DND-41 (cell line): ENCODE measurements at regions not wholly inside any gene's neighbourhood (a gene's known extent, or its start where the extent isn't known, plus 50 kb on each side); places are given as distances from the start of the nearest gene placed in this dataset.

Source experiments
- ATAC-seq: fragments of 200-7000 bp; cut with Tn5 transposase; 3 replicates; pipeline ENCODE4 v1.9.1; 2021; ENCODE audit warnings: low read depth; ENCODE audit not compliant: insufficient read depth
- DNase-seq: peaks from one replicate; pipeline ENCODE4 v3.0.0-alpha.2; 2020
- H2AFZ ChIP-seq: 2 replicates; pipeline ENCODE4 v1.6.0; 2012; ENCODE audit warnings: low read depth, low read length
- H3K27ac ChIP-seq: 2 replicates; pipeline ENCODE4 v1.5.1; 2012; ENCODE audit warnings: low read length, inconsistent platforms
- H3K27me3 ChIP-seq: fragments of 200-600 bp; sonication (generic); 2 replicates; pipeline ENCODE4 v1.6.0; 2012; ENCODE audit warnings: low read length, mild to moderate bottlenecking, inconsistent platforms; ENCODE audit not compliant: insufficient read depth, poor library complexity
- H3K36me3 ChIP-seq: 2 replicates; pipeline ENCODE4 v1.5.1; 2012; ENCODE audit warnings: low read length, inconsistent platforms; ENCODE audit not compliant: insufficient read depth
- H3K4me1 ChIP-seq: 2 replicates; pipeline ENCODE4 v1.5.1; 2012; ENCODE audit warnings: mild to moderate bottlenecking, low read length; ENCODE audit not compliant: insufficient read depth
- H3K4me2 ChIP-seq: 2 replicates; pipeline ENCODE4 v1.6.0; 2012; ENCODE audit warnings: mild to moderate bottlenecking, moderate library complexity, low read length, inconsistent platforms; ENCODE audit not compliant: insufficient read depth
- H3K4me3 ChIP-seq, 2 experiments: fragments of 200-600 bp in 1 of 2; shearing (Covaris generic) in 1 of 2; 2 replicates each; pipeline ENCODE4 v1.5.1; 2012 to 2016; ENCODE audit warnings: inconsistent platforms in 2 of 2, low read length in 2 of 2, mild to moderate bottlenecking in 2 of 2, low read depth in 1 of 2, moderate library complexity in 1 of 2
- H3K79me2 ChIP-seq: 2 replicates; pipeline ENCODE4 v1.6.0; 2012; ENCODE audit warnings: low read length, inconsistent platforms; ENCODE audit not compliant: insufficient read depth
- H3K9ac ChIP-seq: 2 replicates; pipeline ENCODE4 v1.6.0; 2012; ENCODE audit warnings: low read depth, mild to moderate bottlenecking, inconsistent platforms, low read length, moderate library complexity
- H3K9me3 ChIP-seq: 2 replicates; pipeline ENCODE4 v1.5.1; 2012; ENCODE audit warnings: low read length, moderate library complexity, mild to moderate bottlenecking, inconsistent platforms; ENCODE audit not compliant: insufficient read depth, severe bottlenecking
- H4K20me1 ChIP-seq: 2 replicates; pipeline ENCODE4 v1.6.0; 2012; ENCODE audit warnings: low read length; ENCODE audit not compliant: insufficient read depth
- CTCF ChIP-seq: IDR thresholded peaks from 2 replicates; pipeline ENCODE4 v1.5.1; 2012; ENCODE audit warnings: borderline replicate concordance, low read length, moderate library complexity, mild to moderate bottlenecking; ENCODE audit not compliant: poor library complexity, severe bottlenecking; ENCODE audit errors: extremely low read depth
- EZH2 ChIP-seq: IDR thresholded peaks from 3 replicates; pipeline ENCODE4 v1.6.1; 2012; ENCODE audit warnings: borderline replicate concordance, low read depth, mild to moderate bottlenecking, moderate library complexity, low read length, inconsistent platforms; ENCODE audit not compliant: severe bottlenecking

- no peaks in the 10 kb centered on the region for H3K4me1 ChIP-seq
- H3K79me2 ChIP-seq, result no peaks in the 10 kb centered on the region
- ATAC-seq (no peak), DNase-seq (no peak)
- no peak overlapping the region for H3K4me3 ChIP-seq
- peaks cover 18% of the 10 kb centered on the region for H3K27me3 ChIP-seq
- no peak overlapping the region for H3K4me2 ChIP-seq
- H3K9me3 ChIP-seq, result no peaks in the 10 kb centered on the region
- H3K9ac ChIP-seq, result no peak overlapping the region
- no peaks in the 10 kb centered on the region for H4K20me1 ChIP-seq
- H2AFZ ChIP-seq, result no peak overlapping the region
- H3K27ac ChIP-seq, result no peak overlapping the region
- H3K36me3 ChIP-seq, result no peaks in the 10 kb centered on the region
- TF ChIP-seq CTCF, result no peak
- TF ChIP-seq EZH2, result no peak
Observed at GRCh38 chr2:37585982-37586621, 85.3 kb downstream of the CDC42EP3 start.

- no peak overlapping the region for H3K4me2 ChIP-seq
- H2AFZ ChIP-seq, result no peak overlapping the region
- H4K20me1 ChIP-seq, result no peaks in the 10 kb centered on the region
- H3K36me3 ChIP-seq, result no peaks in the 10 kb centered on the region
- ATAC-seq (no peak), DNase-seq (no peak)
- no peak overlapping the region for H3K4me3 ChIP-seq
- H3K79me2 ChIP-seq, result no peaks in the 10 kb centered on the region
- H3K27ac ChIP-seq, result no peak overlapping the region
- no peak overlapping the region for H3K9ac ChIP-seq
- no peaks in the 10 kb centered on the region for H3K4me1 ChIP-seq
- TF ChIP-seq CTCF (no peak), EZH2 (no peak)
- no peaks in the 10 kb centered on the region for H3K9me3 ChIP-seq
- peaks cover 14% of the 10 kb centered on the region for H3K27me3 ChIP-seq
Observed at GRCh38 chr2:37586663-37587317, 84.7 kb downstream of the CDC42EP3 start.

GRCh38 chr2:37587817-37588216 lies 83.6 kb downstream of the CDC42EP3 start:
- H4K20me1 ChIP-seq, result no peaks in the 10 kb centered on the region
- H3K27me3 ChIP-seq, result peaks cover 13% of the 10 kb centered on the region
- TF ChIP-seq EZH2 (no peak), CTCF (no peak)
- H3K4me1 ChIP-seq, result no peaks in the 10 kb centered on the region
- no peaks in the 10 kb centered on the region for H3K36me3 ChIP-seq
- H2AFZ ChIP-seq, result no peak overlapping the region
- H3K9ac ChIP-seq, result no peak overlapping the region
- H3K79me2 ChIP-seq, result no peaks in the 10 kb centered on the region
- no peak overlapping the region for H3K4me2 ChIP-seq
- H3K9me3 ChIP-seq, result no peaks in the 10 kb centered on the region
- ATAC-seq (no peak), DNase-seq (no peak)
- no peak overlapping the region for H3K4me3 ChIP-seq
- no peak overlapping the region for H3K27ac ChIP-seq
